Mucosa of descending colon (tissue), 3 donors: ENCODE measurements at regions not wholly inside any gene's neighbourhood (a gene's known extent, or its start where the extent isn't known, plus 50 kb on each side); places are given as distances from the start of the nearest gene placed in this dataset.

Experiments
- ATAC-seq: fragments of 200-7000 bp; cut with Tn5 transposase; one replicate; pipeline ENCODE4 v1.9.1; 2020; ENCODE audit warnings: mild to moderate bottlenecking, moderate library complexity
- DNase-seq, 3 donors: peaks; one replicate each; pipeline ENCODE4 v3.0.0-alpha.2; 2020
- H3K36me3 ChIP-seq: fragments of 200-600 bp; one replicate; pipeline ENCODE4 v1.8.0; 2021; ENCODE audit warnings: low read depth, mild to moderate bottlenecking
- H3K4me1 ChIP-seq: fragments of 200-600 bp; one replicate; pipeline ENCODE4 v1.8.0; 2021; ENCODE audit warnings: low read depth, mild to moderate bottlenecking
- H3K4me3 ChIP-seq: fragments of 200-600 bp; one replicate; pipeline ENCODE4 v1.8.0; 2021; ENCODE audit warnings: mild to moderate bottlenecking
- H3K9me3 ChIP-seq: fragments of 200-600 bp; one replicate; pipeline ENCODE4 v1.8.0; 2021; ENCODE audit warnings: mild to moderate bottlenecking
- intact Hi-C, 2 donors: fragments of 100-400 bp; cut with DNase I in 1 of 2; cut with micrococcal nuclease in 1 of 2; formaldehyde crosslinking; loops; one replicate each; pipeline versions ENCODE4 v1.11.0 to v1.11.1; 2022; cut with DNase I, micrococcal nuclease
- TF ChIP-seq, protein P1 (sequence below): fragments of 200-600 bp; IDR thresholded peaks from one replicate; pipeline ENCODE4 v1.8.0; 2022; ENCODE audit warnings: antibody characterized with exemption, mild to moderate bottlenecking
- donor health status: DM: no; HTN: no; CAD: no; lungs with moderate emphysema.
- donor health status: DM: no; HTN: no; CAD: no.
- donor health status: DM: no; HTN: yes; CAD: no.

DNA sequence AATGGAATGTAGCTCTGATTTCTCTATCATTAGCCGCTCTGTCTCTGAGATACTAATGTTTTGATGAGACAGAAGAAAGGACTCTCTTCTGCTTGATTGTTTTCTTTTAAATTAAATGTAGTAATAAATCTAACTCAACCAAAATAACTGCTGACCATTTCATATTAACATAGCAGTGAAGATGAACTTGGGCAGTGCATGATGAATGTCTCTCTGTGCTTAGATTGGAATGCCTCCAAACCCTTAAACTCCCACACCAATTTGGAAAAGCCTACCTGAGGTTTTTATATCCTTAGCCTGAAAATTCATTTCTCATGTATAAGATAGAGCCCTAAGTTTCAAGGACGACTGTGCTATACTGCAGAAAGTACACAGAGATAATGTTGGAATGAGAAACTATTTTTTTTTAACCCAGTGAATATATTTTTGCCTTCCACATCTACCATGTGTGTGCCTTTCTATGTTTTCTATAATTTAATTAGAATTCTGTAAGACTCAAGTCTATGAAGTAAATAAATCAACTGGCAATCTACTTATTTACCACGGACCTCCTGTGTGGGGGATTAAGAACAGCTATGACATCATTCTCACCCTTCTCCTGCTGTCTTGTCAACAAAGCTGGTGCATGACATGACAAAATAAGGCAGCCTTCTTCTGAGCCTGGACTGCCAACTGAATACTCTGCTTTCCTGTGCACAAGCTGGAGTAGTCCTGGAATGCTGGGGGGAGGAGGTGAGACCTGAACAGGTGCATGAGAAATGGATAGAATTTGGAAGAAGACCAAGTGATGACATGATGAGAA, 155.5 kb downstream of the FGF9 start:
- TF ChIP-seq, protein P1, sequence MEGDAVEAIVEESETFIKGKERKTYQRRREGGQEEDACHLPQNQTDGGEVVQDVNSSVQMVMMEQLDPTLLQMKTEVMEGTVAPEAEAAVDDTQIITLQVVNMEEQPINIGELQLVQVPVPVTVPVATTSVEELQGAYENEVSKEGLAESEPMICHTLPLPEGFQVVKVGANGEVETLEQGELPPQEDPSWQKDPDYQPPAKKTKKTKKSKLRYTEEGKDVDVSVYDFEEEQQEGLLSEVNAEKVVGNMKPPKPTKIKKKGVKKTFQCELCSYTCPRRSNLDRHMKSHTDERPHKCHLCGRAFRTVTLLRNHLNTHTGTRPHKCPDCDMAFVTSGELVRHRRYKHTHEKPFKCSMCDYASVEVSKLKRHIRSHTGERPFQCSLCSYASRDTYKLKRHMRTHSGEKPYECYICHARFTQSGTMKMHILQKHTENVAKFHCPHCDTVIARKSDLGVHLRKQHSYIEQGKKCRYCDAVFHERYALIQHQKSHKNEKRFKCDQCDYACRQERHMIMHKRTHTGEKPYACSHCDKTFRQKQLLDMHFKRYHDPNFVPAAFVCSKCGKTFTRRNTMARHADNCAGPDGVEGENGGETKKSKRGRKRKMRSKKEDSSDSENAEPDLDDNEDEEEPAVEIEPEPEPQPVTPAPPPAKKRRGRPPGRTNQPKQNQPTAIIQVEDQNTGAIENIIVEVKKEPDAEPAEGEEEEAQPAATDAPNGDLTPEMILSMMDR: no peak
- no peak overlapping the region for H3K4me3 ChIP-seq
- intact Hi-C loops: no loop called here
- H3K9me3 ChIP-seq: no peaks in the 10 kb centered on the region
- DNase-seq (no peak), ATAC-seq (no peak)
- no peaks in the 10 kb centered on the region for H3K36me3 ChIP-seq
- peaks cover 27% of the 10 kb centered on the region for H3K4me1 ChIP-seq

DNA sequence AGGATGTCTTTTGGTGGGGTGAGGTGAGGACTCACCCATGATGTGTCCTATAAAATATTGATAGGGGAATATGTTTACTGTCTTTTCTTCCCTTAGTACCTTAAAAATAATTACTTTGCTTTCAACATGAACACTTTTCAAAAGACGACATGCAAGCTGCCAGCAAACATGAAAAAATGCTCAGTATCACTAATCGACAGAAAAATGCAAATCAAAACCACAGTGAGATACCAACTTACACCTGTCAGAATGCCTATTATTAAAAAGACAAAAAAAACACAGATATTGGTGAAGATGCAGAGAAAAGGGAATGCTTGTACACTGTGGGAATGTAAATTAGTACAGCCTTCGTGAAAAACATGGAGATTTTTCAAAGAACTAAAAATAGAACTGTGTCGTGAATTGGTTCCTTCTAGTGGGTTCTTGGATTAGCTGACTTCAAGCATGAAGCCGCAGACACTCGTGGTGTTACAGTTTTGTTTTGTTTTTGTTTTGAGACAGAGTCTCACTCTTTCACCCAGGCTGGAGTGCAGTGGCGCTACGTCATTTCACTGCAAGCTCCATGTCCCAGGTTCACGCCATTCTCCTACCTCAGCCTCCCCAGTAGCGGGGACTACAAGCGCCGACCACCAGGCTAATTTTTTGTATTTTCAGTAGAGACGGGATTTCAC, 160.9 kb downstream of the FGF9 start:
- intact Hi-C loops: no loop called here
- Histone ChIP-seq H3K9me3 (no peaks in the 10 kb centered on the region), H3K4me1 (peaks cover under 1% of the 10 kb centered on the region), H3K36me3 (no peaks in the 10 kb centered on the region), H3K4me3 (no peak overlapping the region)
- ATAC-seq: no peak
- no peak for DNase-seq
- TF ChIP-seq, protein P1: no peak

DNA sequence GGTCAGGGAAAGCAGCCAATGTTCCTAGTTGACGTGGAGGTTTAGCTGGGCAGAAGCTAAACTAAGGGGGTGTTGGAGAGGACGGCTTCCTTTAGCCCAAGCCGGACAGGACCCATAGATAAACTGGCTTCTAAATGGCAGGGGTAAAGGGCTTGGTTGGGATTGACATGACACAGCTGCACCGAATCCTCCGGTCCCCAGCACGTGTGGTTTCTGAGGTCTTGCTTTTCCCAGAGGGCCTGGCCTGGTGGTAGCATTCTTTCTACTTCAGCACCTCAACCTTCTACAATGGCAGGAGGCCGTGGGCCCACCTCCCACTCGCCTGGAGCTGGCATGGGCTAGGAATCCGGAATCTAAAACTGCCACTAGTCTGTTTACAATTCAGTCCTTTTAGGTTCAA, 163.0 kb downstream of the FGF9 start:
- intact Hi-C loops: no loop called here
- Histone ChIP-seq H3K4me3 (no peak overlapping the region), H3K4me1 (no peaks in the 10 kb centered on the region), H3K36me3 (no peaks in the 10 kb centered on the region), H3K9me3 (no peaks in the 10 kb centered on the region)
- ATAC-seq (no peak), DNase-seq (no peak)
- TF ChIP-seq, protein P1: no peak

DNA sequence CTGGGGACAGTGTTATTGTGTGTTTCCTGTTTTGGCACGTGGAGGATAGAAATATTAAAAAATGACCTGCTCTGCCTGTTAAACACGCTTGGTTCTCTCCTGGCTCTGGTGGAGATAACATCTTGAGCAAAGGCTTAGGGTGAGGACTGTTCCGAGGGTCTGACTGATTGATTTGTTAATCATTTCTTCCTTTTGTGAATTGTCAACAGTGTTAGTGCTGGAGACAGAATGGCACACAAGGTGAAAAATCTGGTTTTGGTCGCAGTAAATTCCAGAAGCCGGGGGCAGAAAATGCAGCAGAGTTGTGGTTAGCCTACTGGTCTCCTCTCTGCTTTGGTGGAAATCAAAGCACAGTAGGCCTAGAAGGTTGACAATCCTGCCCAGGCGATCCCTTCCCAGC, 163.6 kb downstream of the FGF9 start:
- no peak for ATAC-seq
- no peaks in the 10 kb centered on the region for H3K9me3 ChIP-seq

DNA sequence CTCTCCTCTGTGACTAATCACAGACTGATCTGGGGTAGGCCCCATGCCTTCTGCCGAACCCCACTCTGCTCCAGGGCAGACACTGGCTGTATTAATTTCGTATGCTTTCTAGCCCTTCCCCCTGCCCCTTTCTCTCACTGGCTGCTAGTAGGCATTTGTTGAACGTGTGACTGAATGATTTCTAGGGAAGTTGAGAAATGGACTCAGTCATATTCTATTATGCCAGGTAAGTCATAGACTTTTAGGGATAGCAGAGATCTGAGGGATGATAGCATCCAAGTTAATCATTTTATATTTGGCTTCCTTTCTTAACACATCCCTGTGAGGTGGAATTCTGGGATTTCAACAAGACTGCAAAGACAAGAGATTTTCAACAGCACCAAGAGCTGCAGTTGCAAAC, 166.4 kb downstream of the FGF9 start:
- Histone ChIP-seq H3K36me3 (no peaks in the 10 kb centered on the region), H3K4me1 (no peaks in the 10 kb centered on the region), H3K9me3 (no peaks in the 10 kb centered on the region), H3K4me3 (no peak overlapping the region)
- intact Hi-C loops: no loop called here
- DNase-seq (no peak), ATAC-seq (peak; percentile 11)
- TF ChIP-seq, protein P1: no peak

More for the DNA sequence above, 163.6 kb downstream of the FGF9 start:
- no peak overlapping the region for H3K4me3 ChIP-seq
- no peaks in the 10 kb centered on the region for H3K4me1 ChIP-seq
- H3K36me3 ChIP-seq: no peaks in the 10 kb centered on the region
- no peak for DNase-seq
- TF ChIP-seq, protein P1: no peak
- intact Hi-C loops: no loop called here
